HEK293 (cell line): ENCODE measurements at regions not wholly inside any gene's neighbourhood (a gene's known extent, or its start where the extent isn't known, plus 50 kb on each side); places are given as distances from the start of the nearest gene placed in this dataset.

ENCODE experiments used
- CTCF ChIA-PET: fragments of 350-600 bp; formaldehyde crosslinking; extraction: SDS; loops from one replicate; lab custom pipeline; 2021; ENCODE audit warnings: antibody characterized with exemption; lab: Yijun Ruan, JAX
- POLR2A ChIA-PET: fragments of 300-600 bp; formaldehyde crosslinking; extraction: SDS; loops from one replicate; lab custom pipeline; 2020; ENCODE audit warnings: antibody characterized with exemption, inconsistent platforms; lab: Yijun Ruan, JAX
- H3K27ac ChIP-seq: fragments of 200-500 bp; sonication (Bioruptor generic); 2 replicates; pipeline ENCODE4 v1.5.1; 2014; ENCODE audit warnings: low read depth, low read length, control low read depth, inconsistent platforms; ENCODE audit errors: extremely low read depth
- H3K36me3 ChIP-seq, 2 experiments: fragments of 200-500 bp in 1 of 2; sonication (Bioruptor generic) in 1 of 2; 1 replicate in 1 of 2; 2 replicates in 1 of 2; pipeline ENCODE4 v1.5.1; 2014 to 2017; ENCODE audit warnings: inconsistent platforms in 2 of 2, low read length in 2 of 2; ENCODE audit not compliant: control insufficient read depth in 2 of 2, insufficient read depth in 1 of 2
- H3K4me1 ChIP-seq: fragments of 200-500 bp; sonication (Bioruptor generic); 2 replicates; pipeline ENCODE4 v1.5.1; 2014; ENCODE audit warnings: mild to moderate bottlenecking, low read length, inconsistent platforms; ENCODE audit not compliant: control insufficient read depth, insufficient read depth
- H3K4me3 ChIP-seq: 2 replicates; pipeline ENCODE4 v1.5.1; 2011; ENCODE audit warnings: low read depth, mild to moderate bottlenecking, control low read depth, low read length, moderate library complexity
- H3K9me3 ChIP-seq: fragments of 200-500 bp; sonication (Bioruptor generic); 2 replicates; pipeline ENCODE4 v1.5.1; 2014; ENCODE audit warnings: low read depth, low read length, inconsistent platforms; ENCODE audit not compliant: control insufficient read depth, insufficient read depth
- FEZF1 ChIP-seq: fragments of 450-650 bp; formaldehyde crosslinking; IDR thresholded peaks from 2 replicates; pipeline ENCODE4 v1.5.1; 2016; ENCODE audit warnings: missing biosample characterization, missing genetic modification characterization
- KLF7 ChIP-seq: fragments of 450-650 bp; formaldehyde crosslinking; IDR thresholded peaks from 2 replicates; pipeline ENCODE4 v1.5.1; 2016; ENCODE audit warnings: missing biosample characterization, missing genetic modification characterization, borderline replicate concordance
- MZF1 ChIP-seq: fragments of 450-650 bp; formaldehyde crosslinking; IDR thresholded peaks from 2 replicates; pipeline ENCODE4 v1.5.1; 2017; ENCODE audit warnings: missing biosample characterization, missing genetic modification characterization, borderline replicate concordance
- ZBTB6 ChIP-seq: fragments of 450-650 bp; formaldehyde crosslinking; IDR thresholded peaks from 2 replicates; pipeline ENCODE4 v1.5.1; 2017; ENCODE audit warnings: missing biosample characterization, missing genetic modification characterization
- ZFP37 ChIP-seq: fragments of 450-650 bp; formaldehyde crosslinking; IDR thresholded peaks from 2 replicates; pipeline ENCODE4 v1.5.1; 2016; ENCODE audit warnings: missing biosample characterization, missing genetic modification characterization
- ZFP69B ChIP-seq: fragments of 450-650 bp; formaldehyde crosslinking; IDR thresholded peaks from 2 replicates; pipeline ENCODE4 v1.5.1; 2016; ENCODE audit warnings: missing biosample characterization, missing genetic modification characterization
- ZNF121 ChIP-seq: fragments of 450-650 bp; formaldehyde crosslinking; IDR thresholded peaks from 2 replicates; pipeline ENCODE4 v1.5.1; 2016; ENCODE audit warnings: missing biosample characterization, missing genetic modification characterization
- ZNF266 ChIP-seq: fragments of 450-650 bp; formaldehyde crosslinking; IDR thresholded peaks from 2 replicates; pipeline ENCODE4 v1.5.1; 2016; ENCODE audit warnings: missing biosample characterization, missing genetic modification characterization, low read depth
- ZNF311 ChIP-seq: fragments of 450-650 bp; formaldehyde crosslinking; IDR thresholded peaks from 2 replicates; pipeline ENCODE4 v1.5.1; 2017; ENCODE audit warnings: missing biosample characterization, missing genetic modification characterization, borderline replicate concordance
- ZNF335 ChIP-seq: fragments of 450-650 bp; formaldehyde crosslinking; conservative IDR thresholded peaks from 2 replicates; pipeline ENCODE4 v1.5.1; 2016; ENCODE audit warnings: missing biosample characterization, missing genetic modification characterization
- ZNF37A ChIP-seq: fragments of 450-650 bp; IDR thresholded peaks from 2 replicates; pipeline ENCODE4 v1.5.1; 2018; ENCODE audit warnings: missing biosample characterization, missing genetic modification characterization
- ZNF404 ChIP-seq: fragments of 450-650 bp; formaldehyde crosslinking; IDR thresholded peaks from 2 replicates; pipeline ENCODE4 v1.5.1; 2017; ENCODE audit warnings: missing biosample characterization, missing genetic modification characterization
- ZNF555 ChIP-seq: fragments of 450-650 bp; formaldehyde crosslinking; conservative IDR thresholded peaks from 2 replicates; pipeline ENCODE4 v1.5.1; 2017; ENCODE audit warnings: missing biosample characterization, mild to moderate bottlenecking, missing genetic modification characterization, inconsistent platforms
- ZNF658 ChIP-seq: fragments of 450-650 bp; formaldehyde crosslinking; IDR thresholded peaks from 2 replicates; pipeline ENCODE4; 2016; ENCODE audit warnings: missing biosample characterization, missing genetic modification characterization
- ZSCAN23 ChIP-seq: fragments of 450-650 bp; formaldehyde crosslinking; IDR thresholded peaks from 2 replicates; pipeline ENCODE4 v1.5.1; 2016; ENCODE audit warnings: missing biosample characterization, missing genetic modification characterization
- TF ChIP-seq, protein P1 (sequence below): IDR thresholded peaks from 2 replicates; pipeline ENCODE4 v1.6.1; 2011; ENCODE audit warnings: mild to moderate bottlenecking, low read depth, low read length, borderline replicate concordance
- TF ChIP-seq, protein P2 (sequence below): fragments of 450-650 bp; formaldehyde crosslinking; IDR thresholded peaks from 2 replicates; pipeline ENCODE4 v1.5.1; 2016; ENCODE audit warnings: missing biosample characterization, missing genetic modification characterization

DNA sequence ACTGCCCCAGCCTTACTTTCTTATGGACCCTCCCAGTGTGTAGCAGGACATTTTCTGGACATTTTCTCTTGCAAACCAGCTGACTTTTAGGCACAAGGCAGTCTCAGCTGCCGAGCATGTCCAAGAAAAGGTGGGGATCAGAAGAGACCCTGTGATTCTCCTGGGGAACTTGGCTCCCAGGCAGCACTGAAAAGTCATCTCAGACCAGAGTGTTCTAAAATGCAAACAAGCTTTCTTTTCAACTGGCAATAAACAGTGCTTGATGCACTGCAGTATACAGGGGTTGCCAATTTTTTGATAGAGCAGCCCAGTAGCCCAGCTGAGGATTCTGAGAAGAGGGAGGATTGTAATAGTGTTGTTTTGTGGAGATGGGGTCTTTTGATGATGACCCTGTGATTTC, 168.0 kb upstream of the PHYHIPL start:
- POLR2A ChIA-PET = no interaction called here
- TF ChIP-seq ZNF37A (no peak), KLF7 (tag by site-specific recombination) (no peak), ZNF266 (tag by site-specific recombination) (no peak), MZF1 (tag by site-specific recombination) (no peak), ZNF555 (no peak), ZNF121 (tag by site-specific recombination) (no peak)
- TF ChIP-seq, protein P1, sequence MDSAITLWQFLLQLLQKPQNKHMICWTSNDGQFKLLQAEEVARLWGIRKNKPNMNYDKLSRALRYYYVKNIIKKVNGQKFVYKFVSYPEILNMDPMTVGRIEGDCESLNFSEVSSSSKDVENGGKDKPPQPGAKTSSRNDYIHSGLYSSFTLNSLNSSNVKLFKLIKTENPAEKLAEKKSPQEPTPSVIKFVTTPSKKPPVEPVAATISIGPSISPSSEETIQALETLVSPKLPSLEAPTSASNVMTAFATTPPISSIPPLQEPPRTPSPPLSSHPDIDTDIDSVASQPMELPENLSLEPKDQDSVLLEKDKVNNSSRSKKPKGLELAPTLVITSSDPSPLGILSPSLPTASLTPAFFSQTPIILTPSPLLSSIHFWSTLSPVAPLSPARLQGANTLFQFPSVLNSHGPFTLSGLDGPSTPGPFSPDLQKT = no peak
- Histone ChIP-seq H3K4me3 (no peak overlapping the region), H3K27ac (no peak overlapping the region), H3K9me3 (no peaks in the 10 kb centered on the region), H3K36me3 (no peaks in the 10 kb centered on the region), H3K4me1 (no peaks in the 10 kb centered on the region)
- CTCF ChIA-PET = no interaction called here

DNA sequence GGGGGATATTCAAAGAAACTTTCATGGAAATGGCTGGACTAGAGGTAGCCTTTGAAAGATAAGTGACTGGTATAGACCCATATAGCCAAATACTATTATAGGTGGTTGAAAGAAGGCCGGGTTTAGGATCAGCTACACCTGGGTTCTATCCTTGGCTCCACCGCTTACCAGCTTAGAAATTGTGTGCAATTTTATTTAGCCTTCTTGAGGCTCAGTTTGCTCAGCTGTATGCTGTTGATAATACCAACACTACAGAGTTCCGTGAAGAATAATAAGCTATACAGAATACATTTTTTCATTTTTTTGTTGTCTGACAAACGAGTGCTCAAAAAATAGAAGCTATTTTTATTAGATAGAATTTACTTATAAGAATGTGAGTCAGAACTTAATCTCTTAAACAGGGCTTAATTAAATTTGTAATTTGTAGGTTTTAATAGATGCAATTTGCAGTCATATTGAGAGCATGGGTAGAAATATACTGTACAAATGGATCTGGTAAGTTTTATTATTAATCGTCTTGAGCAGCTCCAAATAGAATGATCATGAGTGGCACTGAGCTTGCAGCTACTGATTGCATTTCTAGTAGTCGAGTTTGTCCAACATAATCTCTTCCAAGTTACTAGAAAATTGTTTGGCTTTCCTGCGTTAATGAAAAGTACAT, 164.3 kb upstream of the PHYHIPL start:
- TF ChIP-seq ZBTB6 (tag by site-specific recombination) = no peak
- ChIA-PET POLR2A (no interaction called here), CTCF (interaction anchor here (0.5 to 1.0 kb wide), 3 partner anchors 22 to 231 kb away, joined by 3 to 7 read pairs (median 3); no protein-coding TSS in a partner anchor)
- Histone ChIP-seq H3K4me1 (no peaks in the 10 kb centered on the region), H3K4me3 (no peak overlapping the region), H3K9me3 (no peaks in the 10 kb centered on the region), H3K27ac (no peak overlapping the region), H3K36me3 (no peaks in the 10 kb centered on the region)

GRCh38 chr10:59012839-59013238, 163.6 kb upstream of the PHYHIPL start:
- Histone ChIP-seq H3K4me3 (no peak overlapping the region), H3K27ac (no peak overlapping the region), H3K4me1 (no peaks in the 10 kb centered on the region), H3K36me3 (no peaks in the 10 kb centered on the region), H3K9me3 (no peaks in the 10 kb centered on the region)
- ChIA-PET POLR2A (no interaction called here), CTCF (interaction anchor here (0.6 kb wide), 2 partner anchors 9 to 23 kb away, joined by 3 read pairs; no protein-coding TSS in a partner anchor)
- TF ChIP-seq ZFP69B (tag by site-specific recombination) = peak; percentile 51; the same call in 1 of the 2 replicates
- TF ChIP-seq ZNF266 (tag by site-specific recombination) = no peak
- 0 out of 2 replicates have a peak, but pooled peaks have one; percentile 16 for TF ChIP-seq FEZF1
- TF ChIP-seq, protein P2, sequence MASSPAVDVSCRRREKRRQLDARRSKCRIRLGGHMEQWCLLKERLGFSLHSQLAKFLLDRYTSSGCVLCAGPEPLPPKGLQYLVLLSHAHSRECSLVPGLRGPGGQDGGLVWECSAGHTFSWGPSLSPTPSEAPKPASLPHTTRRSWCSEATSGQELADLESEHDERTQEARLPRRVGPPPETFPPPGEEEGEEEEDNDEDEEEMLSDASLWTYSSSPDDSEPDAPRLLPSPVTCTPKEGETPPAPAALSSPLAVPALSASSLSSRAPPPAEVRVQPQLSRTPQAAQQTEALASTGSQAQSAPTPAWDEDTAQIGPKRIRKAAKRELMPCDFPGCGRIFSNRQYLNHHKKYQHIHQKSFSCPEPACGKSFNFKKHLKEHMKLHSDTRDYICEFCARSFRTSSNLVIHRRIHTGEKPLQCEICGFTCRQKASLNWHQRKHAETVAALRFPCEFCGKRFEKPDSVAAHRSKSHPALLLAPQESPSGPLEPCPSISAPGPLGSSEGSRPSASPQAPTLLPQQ (tag by site-specific recombination) = peak; percentile 69; the same call in 1 of the 2 replicates

DNA sequence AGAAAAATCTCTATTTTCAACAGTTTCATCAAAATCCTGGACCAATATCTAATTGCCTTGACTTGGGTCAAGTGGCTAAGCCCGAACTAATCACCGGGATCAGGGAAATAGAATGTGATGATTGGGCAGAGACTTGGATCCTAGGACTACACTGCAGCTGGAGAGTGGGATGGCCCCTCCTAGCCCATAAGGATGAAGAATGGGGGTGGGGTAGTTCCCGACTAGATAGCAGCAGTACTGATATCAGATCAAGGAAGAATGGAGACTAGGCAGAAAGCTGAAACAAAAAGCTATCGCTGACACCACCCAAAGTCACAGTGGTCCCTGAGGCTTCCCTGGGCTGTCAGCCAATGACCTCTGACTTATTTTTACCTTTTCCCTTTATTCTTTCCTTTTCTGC, 160.4 kb upstream of the PHYHIPL start:
- TF ChIP-seq ZFP37 (tag by site-specific recombination) = no peak
- TF ChIP-seq ZNF658 (tag by site-specific recombination) = no peak
- no peak for TF ChIP-seq ZNF335 (tag by site-specific recombination)
- no peak for TF ChIP-seq ZNF404 (tag by site-specific recombination)
- no peak for TF ChIP-seq ZNF311 (tag by site-specific recombination)
- no peak for TF ChIP-seq ZSCAN23 (tag by site-specific recombination)
- Histone ChIP-seq H3K36me3 (no peaks in the 10 kb centered on the region), H3K9me3 (no peaks in the 10 kb centered on the region), H3K27ac (no peak overlapping the region), H3K4me3 (no peak overlapping the region), H3K4me1 (no peaks in the 10 kb centered on the region)
- CTCF ChIA-PET = interaction anchor here (0.6 to 0.7 kb wide), 2 partner anchors 32 to 34 kb away, joined by 3 to 4 read pairs; no protein-coding TSS in a partner anchor
- POLR2A ChIA-PET = no interaction called here
